GM18861 (cell line): ENCODE measurements at regions not wholly inside any gene's neighbourhood (a gene's known extent, or its start where the extent isn't known, plus 50 kb on each side); places are given as distances from the start of the nearest gene placed in this dataset.

Source experiments
- ATAC-seq: cut with Tn5 transposase; IDR thresholded peaks from one replicate; pipeline ENCODE4 v1.9.1; 2021; ENCODE audit not compliant: unreplicated experiment

DNA sequence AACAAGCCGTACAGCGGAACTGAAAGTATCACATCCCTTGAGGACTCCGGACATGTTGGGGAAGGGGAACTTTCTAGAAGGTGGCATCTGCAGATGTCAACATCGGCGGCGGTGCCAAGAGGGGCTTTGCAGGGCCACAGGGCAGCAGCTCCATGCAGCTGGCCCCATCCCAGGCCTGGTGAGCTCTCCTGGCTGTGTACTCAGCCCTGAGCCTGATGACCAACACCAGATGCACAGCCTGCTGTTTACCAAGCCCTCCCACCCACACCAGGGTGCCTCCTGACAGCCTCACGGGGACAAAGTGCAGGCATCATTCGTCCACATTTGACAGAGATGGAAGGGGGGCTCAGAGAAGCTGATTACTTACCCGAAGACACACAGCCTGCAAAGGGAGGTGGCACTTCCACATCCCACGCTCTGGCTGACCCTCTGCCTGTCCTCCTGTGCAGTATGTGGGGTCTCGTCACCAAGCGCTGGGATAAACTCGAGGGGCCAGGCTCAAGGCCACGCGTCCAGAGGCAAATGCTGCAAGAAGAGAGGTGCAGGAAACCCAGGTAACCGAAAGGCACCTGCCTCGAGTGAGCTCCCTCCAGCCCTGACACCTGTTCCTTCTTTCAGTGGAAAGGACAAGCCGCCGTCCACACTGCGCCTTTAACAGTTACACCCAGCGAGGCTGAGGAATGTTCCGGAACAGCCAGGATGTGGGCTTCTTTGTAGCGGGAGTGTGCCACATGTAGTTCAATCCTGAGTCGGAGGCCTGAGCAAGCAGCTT is 69.0 kb upstream of the ASAP2 start:
- no peak for ATAC-seq

DNA sequence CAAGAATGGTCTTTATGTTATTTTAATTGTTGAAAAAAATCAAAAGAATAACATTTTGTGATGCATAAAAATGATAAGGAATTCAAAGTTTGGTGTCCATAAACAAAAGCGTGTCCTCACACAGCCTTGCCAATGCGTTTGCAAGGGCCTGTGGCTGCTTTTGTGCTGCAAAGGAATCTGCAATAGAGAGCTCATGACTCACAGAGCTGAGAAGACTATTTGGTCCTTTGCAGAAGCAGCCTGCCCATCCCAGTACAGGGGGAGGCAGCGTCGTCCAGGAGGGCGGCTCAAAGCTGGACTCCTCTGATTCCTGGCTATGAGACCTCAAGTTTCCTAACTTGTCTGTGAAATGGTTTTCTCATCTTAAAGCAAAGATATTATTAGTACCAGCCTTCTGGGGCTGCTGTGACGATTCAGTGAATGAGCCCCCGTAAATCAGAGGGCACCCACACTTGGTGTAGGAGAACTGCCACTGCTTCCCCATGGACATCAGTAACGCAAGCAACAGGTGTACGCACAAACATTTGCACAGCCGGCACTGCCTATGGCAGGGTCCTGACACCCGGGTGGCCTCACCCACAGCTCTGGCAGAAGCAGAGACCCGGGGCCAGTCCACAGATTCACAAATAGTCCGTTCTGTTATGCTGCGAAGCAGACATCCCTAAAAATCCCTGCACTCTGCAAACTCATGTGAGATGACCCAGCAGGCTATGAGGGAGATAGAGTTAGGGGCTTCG is 70.6 kb upstream of the ASAP2 start:
- no peak for ATAC-seq

- ATAC-seq = no peak
Measured at GRCh38 chr2:9127316-9127715, 79.3 kb upstream of the ASAP2 start.

DNA sequence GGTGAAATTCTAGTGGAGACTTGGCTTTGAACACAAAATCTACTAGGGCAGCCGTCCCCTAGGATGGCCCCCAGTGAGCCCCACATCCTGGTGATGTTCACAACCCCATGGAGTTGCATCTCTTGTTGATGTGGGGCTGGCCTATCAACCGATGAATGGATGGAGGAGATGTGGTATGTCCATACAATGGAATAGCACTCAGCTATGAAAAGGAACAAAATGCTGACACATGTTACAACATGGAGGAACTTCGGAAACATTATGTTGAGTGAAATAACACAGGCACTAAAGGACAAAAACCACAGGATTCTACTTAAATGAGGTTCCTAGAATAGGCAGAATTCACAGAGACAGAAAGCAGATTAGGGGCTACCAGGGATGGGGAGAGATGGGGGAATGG is 80.1 kb upstream of the ASAP2 start:
- ATAC-seq = no peak

- ATAC-seq = no peak
Measured at GRCh38 chr2:9124231-9124741, 82.3 kb upstream of the ASAP2 start.

- ATAC-seq = no peak
Measured at GRCh38 chr2:9123069-9123468, 83.5 kb upstream of the ASAP2 start.

GRCh38 chr2:9122367-9122766 is 84.2 kb upstream of the ASAP2 start:
- no peak for ATAC-seq

DNA sequence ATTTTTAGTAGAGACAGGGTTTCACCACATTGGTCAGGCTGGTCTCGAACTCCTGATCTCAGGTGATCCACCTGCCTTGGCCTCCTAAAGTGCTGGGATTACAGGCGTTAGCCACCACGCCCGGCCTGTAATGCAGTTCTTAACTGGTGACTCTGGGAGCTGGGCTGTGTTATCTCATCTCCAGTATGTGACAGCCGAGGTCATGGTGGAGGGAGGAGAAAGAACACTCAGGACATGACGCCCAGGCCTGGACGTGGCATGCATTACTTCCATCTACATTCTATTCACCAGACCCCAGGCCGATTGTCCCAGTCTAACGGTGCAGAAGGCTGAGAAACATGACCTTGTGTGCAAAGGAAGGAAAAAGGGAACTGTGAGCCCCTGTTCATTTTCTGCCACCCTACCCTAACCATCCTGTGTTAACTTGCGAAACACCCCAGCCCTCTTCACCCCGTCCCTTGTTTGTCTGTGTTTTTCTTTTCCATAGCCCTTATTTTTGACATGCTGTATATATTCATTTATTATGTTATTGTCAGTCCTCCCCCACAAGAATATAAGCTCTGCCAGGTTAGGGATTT is 88.1 kb upstream of the ASAP2 start:
- no peak for ATAC-seq

DNA sequence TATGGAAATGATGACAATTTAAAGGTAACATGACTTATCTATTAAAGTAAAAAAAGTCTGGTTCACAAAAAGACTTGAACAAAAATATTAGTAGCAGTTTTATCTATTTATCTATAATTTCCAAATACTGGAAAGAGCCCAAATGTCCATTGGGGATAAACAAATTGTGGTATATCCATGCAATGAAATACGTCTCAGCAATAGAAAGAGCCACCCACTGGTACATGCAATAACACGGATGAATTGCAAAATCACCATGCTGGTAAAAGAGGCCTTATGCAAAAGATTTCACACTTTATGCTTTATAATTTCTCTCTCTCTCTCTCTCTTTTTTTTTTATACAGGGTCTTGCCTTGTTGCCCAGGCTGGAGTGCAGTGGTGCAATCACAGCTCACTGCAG is 91.4 kb upstream of the ASAP2 start:
- no peak for ATAC-seq

GRCh38 chr2:9114458-9114857 is 92.2 kb upstream of the ASAP2 start:
- no peak for ATAC-seq

DNA sequence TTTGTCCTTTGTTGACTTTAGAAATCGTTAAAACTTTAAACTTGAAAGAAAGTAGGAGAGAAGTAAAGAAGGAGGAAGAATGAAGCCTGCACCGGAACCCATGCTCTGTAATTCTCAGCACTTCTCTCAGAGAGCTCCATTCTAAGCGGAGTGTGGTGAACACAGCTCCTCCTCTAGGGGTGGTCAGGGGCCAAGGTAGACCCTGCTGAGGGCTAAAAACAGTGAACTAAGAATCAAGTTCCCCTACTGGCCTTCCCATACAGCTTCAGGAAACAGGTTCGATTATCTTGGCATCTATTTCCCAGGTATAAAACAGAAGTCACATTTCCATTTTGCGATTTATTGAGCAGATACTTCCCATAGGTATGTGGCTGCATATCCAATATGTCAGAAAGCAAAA is 92.7 kb upstream of the ASAP2 start:
- ATAC-seq = no peak

DNA sequence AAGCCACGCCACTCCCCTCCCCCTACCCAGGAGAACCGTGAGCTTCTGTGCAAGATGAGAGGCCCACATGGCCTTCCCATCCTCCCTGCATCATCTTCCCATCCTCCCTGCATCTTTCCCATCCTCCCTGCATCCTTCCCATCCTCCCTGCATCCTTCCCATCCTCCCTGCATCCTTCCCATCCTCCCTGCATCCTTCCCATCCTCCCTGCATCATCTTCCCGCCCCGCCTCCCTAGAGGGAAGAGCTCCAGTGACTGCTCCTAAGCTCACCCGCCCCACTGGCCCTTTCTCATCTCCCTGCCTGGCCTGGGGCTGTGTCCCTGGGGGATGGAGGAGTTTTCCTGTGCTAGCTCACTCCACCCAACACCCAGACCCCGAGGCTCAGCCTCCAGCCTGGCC is 93.3 kb upstream of the ASAP2 start:
- no peak for ATAC-seq

- ATAC-seq = no peak
Measured at GRCh38 chr2:9112079-9112721, 94.4 kb upstream of the ASAP2 start.

- no peak for ATAC-seq
Measured at GRCh38 chr2:9110893-9111569, 95.6 kb upstream of the ASAP2 start.

- ATAC-seq = no peak
Measured at GRCh38 chr2:9110346-9110884, 96.2 kb upstream of the ASAP2 start.

- ATAC-seq = no peak
Measured at GRCh38 chr2:9109871-9110270, 96.7 kb upstream of the ASAP2 start.

DNA sequence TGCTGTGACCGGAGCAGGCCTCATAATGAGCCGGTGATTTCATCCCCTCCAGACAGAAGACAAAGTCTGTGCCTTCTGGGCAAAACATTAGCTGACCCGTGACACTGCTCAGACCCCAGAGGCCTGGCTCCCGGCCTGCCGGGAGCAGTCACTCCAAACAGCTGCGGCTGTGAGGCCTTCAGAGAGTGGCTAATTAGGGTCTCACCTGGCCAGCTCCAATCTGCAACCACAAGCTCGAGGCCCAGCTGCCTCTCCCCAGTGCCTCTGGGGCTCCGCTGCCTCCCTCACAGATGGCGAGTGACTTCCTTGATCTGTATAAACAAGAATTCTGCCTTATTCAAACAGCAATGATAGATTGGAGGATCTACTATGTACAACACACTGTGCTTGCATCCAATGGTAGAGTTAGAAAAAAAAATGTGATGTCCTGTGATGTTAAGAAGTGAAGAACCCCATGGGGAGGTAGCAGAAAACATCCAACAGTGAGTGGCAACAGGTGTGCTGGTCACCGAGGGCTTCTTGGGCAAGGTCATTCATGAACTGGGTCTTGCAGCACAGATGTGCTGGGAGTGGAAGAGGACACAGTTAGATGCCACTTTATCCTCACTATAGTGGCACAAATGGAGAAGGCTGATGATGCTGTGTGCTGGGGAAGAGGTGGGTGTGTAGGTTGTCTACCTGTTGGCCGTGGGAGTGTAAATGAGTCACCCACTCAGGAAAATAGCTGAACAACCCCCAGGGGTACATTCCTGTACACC is 98.2 kb upstream of the ASAP2 start:
- no peak for ATAC-seq

GRCh38 chr2:9107168-9108025 is 99.2 kb upstream of the ASAP2 start:
- no peak for ATAC-seq
